Neural progenitor cell (in vitro differentiated cells): ENCODE measurements at regions not wholly inside any gene's neighbourhood (a gene's known extent, or its start where the extent isn't known, plus 50 kb on each side); places are given as distances from the start of the nearest gene placed in this dataset.

Experiments
- DNase-seq: peaks from one replicate; pipeline ENCODE4 v3.0.0-alpha.2; 2016; ENCODE audit warnings: low spot score
- H2AFZ ChIP-seq: fragments of 200-600 bp; sonication (generic); replicated peaks from 2 replicates; pipeline ENCODE4 v1.6.1; 2016; ENCODE audit warnings: antibody characterized with exemption
- H3F3A ChIP-seq: fragments of 200-600 bp; sonication (generic); 2 replicates; pipeline ENCODE4 v1.6.1; 2016; ENCODE audit warnings: antibody characterized with exemption, low read depth
- H3K27ac ChIP-seq: fragments of 200-600 bp; sonication (generic); 2 replicates; pipeline ENCODE4 v1.5.1; 2016; ENCODE audit warnings: mild to moderate bottlenecking
- H3K27me3 ChIP-seq: fragments of 200-600 bp; sonication (generic); 2 replicates; pipeline ENCODE4 v1.6.1; 2016; ENCODE audit warnings: mild to moderate bottlenecking, moderate library complexity
- H3K36me3 ChIP-seq: fragments of 200-600 bp; sonication (generic); 2 replicates; pipeline ENCODE4 v1.5.1; 2016
- H3K4me1 ChIP-seq: fragments of 200-600 bp; sonication (generic); 2 replicates; pipeline ENCODE4 v1.6.1; 2016; ENCODE audit warnings: mixed run types
- H3K4me2 ChIP-seq: fragments of 200-600 bp; sonication (generic); 2 replicates; pipeline ENCODE4 v1.6.1; 2016
- H3K4me3 ChIP-seq: fragments of 200-600 bp; sonication (generic); 2 replicates; pipeline ENCODE4 v1.5.1; 2016
- H3K79me2 ChIP-seq: fragments of 200-600 bp; sonication (generic); 2 replicates; pipeline ENCODE4 v1.6.1; 2016; ENCODE audit warnings: low read depth
- H3K9ac ChIP-seq: fragments of 200-600 bp; sonication (generic); 2 replicates; pipeline ENCODE4 v1.6.1; 2016
- H3K9me3 ChIP-seq: fragments of 200-600 bp; sonication (generic); 2 replicates; pipeline ENCODE4 v1.5.1; 2016; ENCODE audit warnings: low read depth
- H4K20me1 ChIP-seq: fragments of 200-600 bp; sonication (generic); 2 replicates; pipeline ENCODE4 v1.6.1; 2016; ENCODE audit warnings: low read depth
- H3K27ac Mint-ChIP-seq: 3 replicates; pipeline ENCODE4 v1.8.0; 2021; ENCODE audit warnings: mixed read lengths
- H3K27me3 Mint-ChIP-seq: 2 replicates; pipeline ENCODE4 v1.8.0; 2022; ENCODE audit warnings: low read depth, mild to moderate bottlenecking, inconsistent platforms, moderate library complexity, mixed read lengths; ENCODE audit not compliant: insufficient read depth
- H3K36me3 Mint-ChIP-seq: 3 replicates; pipeline ENCODE4 v1.8.0; 2021; ENCODE audit warnings: mixed read lengths
- H3K4me1 Mint-ChIP-seq: 3 replicates; pipeline ENCODE4 v1.8.0; 2021; ENCODE audit warnings: mixed read lengths
- H3K4me3 Mint-ChIP-seq: 3 replicates; pipeline ENCODE4 v1.8.0; 2021; ENCODE audit warnings: mild to moderate bottlenecking, moderate library complexity, mixed read lengths
- H3K9me3 Mint-ChIP-seq: 3 replicates; pipeline ENCODE4 v1.8.0; 2020; ENCODE audit warnings: mixed read lengths
- CTCF ChIP-seq: fragments of 200-600 bp; sonication (generic); IDR thresholded peaks from 2 replicates; pipeline ENCODE4 v1.5.1; 2017; ENCODE audit warnings: antibody characterized with exemption, mild to moderate bottlenecking
- EZH2 ChIP-seq: fragments of 200-600 bp; sonication (generic); IDR thresholded peaks from 2 replicates; pipeline ENCODE4 v1.6.1; 2017; ENCODE audit warnings: antibody characterized with exemption, mild to moderate bottlenecking, moderate library complexity
- EZH2phosphoT487 ChIP-seq: fragments of 200-600 bp; sonication (generic); IDR thresholded peaks from 2 replicates; pipeline ENCODE4 v1.6.1; 2017; ENCODE audit warnings: antibody characterized with exemption

- H2AFZ ChIP-seq: no peak overlapping the region
- Mint-ChIP-seq H3K27ac (no peak overlapping the region), H3K9me3 (peaks cover 2% of the 10 kb centered on the region), H3K27me3 (no peaks in the 10 kb centered on the region), H3K4me1 (no peaks in the 10 kb centered on the region), H3K4me3 (no peak overlapping the region), H3K36me3 (no peaks in the 10 kb centered on the region)
- H3K9me3 ChIP-seq: no peaks in the 10 kb centered on the region
- H3K27ac ChIP-seq: no peak overlapping the region
- no peaks in the 10 kb centered on the region for H3K4me1 ChIP-seq
- DNase-seq: no peak
- no peak for TF ChIP-seq EZH2phosphoT487
- no peak for TF ChIP-seq EZH2
- no peak for TF ChIP-seq CTCF
- no peaks in the 10 kb centered on the region for H4K20me1 ChIP-seq
- no peak overlapping the region for H3K4me2 ChIP-seq
- no peaks in the 10 kb centered on the region for H3K27me3 ChIP-seq
- no peaks in the 10 kb centered on the region for H3K36me3 ChIP-seq
- H3K4me3 ChIP-seq: no peak overlapping the region
- no peak overlapping the region for H3K9ac ChIP-seq
- H3K79me2 ChIP-seq: no peaks in the 10 kb centered on the region
- no peaks in the 10 kb centered on the region for H3F3A ChIP-seq
Observed at GRCh38 chr17:13204607-13205237, 186.9 kb upstream of the ELAC2 start.

GRCh38 chr17:13202835-13203234 lies 185.0 kb upstream of the ELAC2 start:
- no peaks in the 10 kb centered on the region for H3K36me3 Mint-ChIP-seq
- H3K9me3 Mint-ChIP-seq: no peaks in the 10 kb centered on the region
- Histone ChIP-seq H4K20me1 (no peaks in the 10 kb centered on the region), H3K4me3 (no peak overlapping the region), H3K4me1 (no peaks in the 10 kb centered on the region), H3K27me3 (no peaks in the 10 kb centered on the region), H3K9ac (no peak overlapping the region), H3F3A (no peaks in the 10 kb centered on the region), H3K9me3 (no peaks in the 10 kb centered on the region), H3K27ac (no peak overlapping the region), H3K36me3 (no peaks in the 10 kb centered on the region), H3K4me2 (no peak overlapping the region), H3K79me2 (no peaks in the 10 kb centered on the region), H2AFZ (no peak overlapping the region)
- H3K4me3 Mint-ChIP-seq: no peak overlapping the region
- no peak for DNase-seq
- no peaks in the 10 kb centered on the region for H3K4me1 Mint-ChIP-seq
- no peaks in the 10 kb centered on the region for H3K27me3 Mint-ChIP-seq
- TF ChIP-seq EZH2 (no peak), CTCF (no peak), EZH2phosphoT487 (no peak)
- no peak overlapping the region for H3K27ac Mint-ChIP-seq

GRCh38 chr17:13200671-13201070 lies 182.8 kb upstream of the ELAC2 start:
- H3K36me3 Mint-ChIP-seq: no peaks in the 10 kb centered on the region
- Histone ChIP-seq H2AFZ (no peak overlapping the region), H3K4me2 (no peak overlapping the region), H3K79me2 (no peaks in the 10 kb centered on the region), H3K4me3 (no peak overlapping the region), H3K27me3 (no peaks in the 10 kb centered on the region), H4K20me1 (no peaks in the 10 kb centered on the region), H3K27ac (no peak overlapping the region), H3K9ac (no peak overlapping the region), H3K4me1 (no peaks in the 10 kb centered on the region), H3F3A (no peaks in the 10 kb centered on the region), H3K9me3 (no peaks in the 10 kb centered on the region), H3K36me3 (no peaks in the 10 kb centered on the region)
- no peak overlapping the region for H3K27ac Mint-ChIP-seq
- no peak for TF ChIP-seq CTCF
- no peak for TF ChIP-seq EZH2
- TF ChIP-seq EZH2phosphoT487: no peak
- H3K4me3 Mint-ChIP-seq: no peak overlapping the region
- H3K27me3 Mint-ChIP-seq: no peaks in the 10 kb centered on the region
- H3K4me1 Mint-ChIP-seq: no peaks in the 10 kb centered on the region
- DNase-seq: no peak
- no peaks in the 10 kb centered on the region for H3K9me3 Mint-ChIP-seq
